Breast epithelium (tissue), 4 donors: ENCODE measurements at regions not wholly inside any gene's neighbourhood (a gene's known extent, or its start where the extent isn't known, plus 50 kb on each side); places are given as distances from the start of the nearest gene placed in this dataset.

Source experiments
- DNase-seq, 2 donors: peaks; one replicate each; pipeline ENCODE4 v3.0.0-alpha.2; 2019; ENCODE audit warnings: low spot score in 2 of 2
- H3K27ac ChIP-seq, 2 donors: fragments of 200-600 bp; sonication (generic) in 1 of 2; one replicate each; pipeline ENCODE4 v1.5.1; 2016 to 2019; ENCODE audit warnings: mild to moderate bottlenecking in 1 of 2
- H3K27me3 ChIP-seq, 2 donors: fragments of 200-600 bp; sonication (generic) in 1 of 2; one replicate each; pipeline versions ENCODE4 v1.5.1 to v1.6.0; 2017 to 2019; ENCODE audit warnings: control low read depth in 1 of 2, mild to moderate bottlenecking in 1 of 2
- H3K36me3 ChIP-seq: fragments of 200-600 bp; one replicate; pipeline ENCODE4 v1.5.1; 2019
- H3K4me1 ChIP-seq, 2 donors: fragments of 200-600 bp; sonication (generic); one replicate each; pipeline ENCODE4 v1.5.1; 2016 to 2019; ENCODE audit warnings: control low read depth in 1 of 2
- H3K4me3 ChIP-seq, 3 donors: fragments of 200-600 bp; sonication (generic); 1 replicate in 2 of 3; 2 replicates in 1 of 3; pipeline ENCODE4 v1.5.1; 2016 to 2019; ENCODE audit warnings: mild to moderate bottlenecking in 3 of 3, moderate library complexity in 2 of 3
- H3K9me3 ChIP-seq, 2 donors: fragments of 200-600 bp; sonication (generic) in 1 of 2; one replicate each; pipeline ENCODE4 v1.5.1; 2016 to 2019; ENCODE audit warnings: control low read depth in 1 of 2
- CTCF ChIP-seq, 3 donors: fragments of 450-650 bp; IDR thresholded peaks; one replicate each; pipeline ENCODE4 v1.5.1; 2016 to 2017; ENCODE audit warnings: antibody characterized with exemption in 3 of 3, mild to moderate bottlenecking in 3 of 3, moderate library complexity in 3 of 3
- POLR2A ChIP-seq: fragments of 450-650 bp; IDR thresholded peaks from one replicate; pipeline ENCODE4 v1.6.1; 2016; ENCODE audit warnings: antibody characterized with exemption, mild to moderate bottlenecking, moderate library complexity
- POLR2AphosphoS5 ChIP-seq, 3 donors: sonication (generic); formaldehyde crosslinking; IDR thresholded peaks; one replicate each; pipeline ENCODE4 v1.6.1; 2017; ENCODE audit warnings: antibody characterized with exemption in 3 of 3
- intact Hi-C: fragments of 100-400 bp; cut with DNase I; formaldehyde crosslinking; loops from one replicate; pipeline ENCODE4 v1.15.1; 2023; ENCODE audit warnings: low total_unique reads

GRCh38 chr13:83056269-83056668 is 826.0 kb downstream of the SLITRK1 start:
- Histone ChIP-seq H3K9me3 (no peaks in the 10 kb centered on the region), H3K4me1 (no peaks in the 10 kb centered on the region), H3K27me3 (no peaks in the 10 kb centered on the region), H3K4me3 (no peak overlapping the region), H3K36me3 (peaks cover 4% of the 10 kb centered on the region), H3K27ac (no peak overlapping the region)
- DNase-seq = no peak
- TF ChIP-seq POLR2A (no peak), POLR2AphosphoS5 (IDR thresholded peaks at IDR 0.05) (no peak), CTCF (IDR thresholded peaks at IDR 0.05) (no peak)
- intact Hi-C loops = no loop called here

- H3K36me3 ChIP-seq = no peaks in the 10 kb centered on the region
- intact Hi-C loops = no loop called here
- no peak overlapping the region for H3K4me3 ChIP-seq
- DNase-seq = no peak
- no peaks in the 10 kb centered on the region for H3K27me3 ChIP-seq
- H3K9me3 ChIP-seq = no peaks in the 10 kb centered on the region
- TF ChIP-seq POLR2AphosphoS5 (IDR thresholded peaks at IDR 0.05) = no peak
- TF ChIP-seq CTCF (IDR thresholded peaks at IDR 0.05) = no peak
- no peak for TF ChIP-seq POLR2A
- H3K27ac ChIP-seq = no peak overlapping the region
- no peaks in the 10 kb centered on the region for H3K4me1 ChIP-seq
Measured at GRCh38 chr13:83048419-83048818, 833.9 kb downstream of the SLITRK1 start.

- intact Hi-C loops = no loop called here
- Histone ChIP-seq H3K4me1 (no peaks in the 10 kb centered on the region), H3K36me3 (no peaks in the 10 kb centered on the region), H3K4me3 (no peak overlapping the region), H3K27me3 (no peaks in the 10 kb centered on the region), H3K9me3 (peaks cover 0 to 5% of the 10 kb centered on the region in 2 donors), H3K27ac (no peak overlapping the region)
- TF ChIP-seq POLR2AphosphoS5 (IDR thresholded peaks at IDR 0.05) (no peak), CTCF (IDR thresholded peaks at IDR 0.05) (no peak), POLR2A (no peak)
- no peak for DNase-seq
Measured at GRCh38 chr13:83024955-83025594, 857.2 kb downstream of the SLITRK1 start.

- Histone ChIP-seq H3K4me1 (no peaks in the 10 kb centered on the region), H3K4me3 (no peak overlapping the region), H3K9me3 (peaks cover 0 to 5% of the 10 kb centered on the region in 2 donors), H3K27ac (no peak overlapping the region), H3K36me3 (no peaks in the 10 kb centered on the region), H3K27me3 (no peaks in the 10 kb centered on the region)
- no peak for DNase-seq
- no peak for TF ChIP-seq POLR2AphosphoS5 (IDR thresholded peaks at IDR 0.05)
- intact Hi-C loops = no loop called here
Measured at GRCh38 chr13:83024232-83024631, 858.0 kb downstream of the SLITRK1 start.

GRCh38 chr13:83019986-83020385 is 862.3 kb downstream of the SLITRK1 start:
- Histone ChIP-seq H3K27me3 (no peaks in the 10 kb centered on the region), H3K4me1 (no peaks in the 10 kb centered on the region), H3K9me3 (no peaks in the 10 kb centered on the region), H3K27ac (no peak overlapping the region), H3K36me3 (no peaks in the 10 kb centered on the region), H3K4me3 (no peak overlapping the region)
- intact Hi-C loops = no loop called here
- DNase-seq = no peak
- TF ChIP-seq CTCF (IDR thresholded peaks at IDR 0.05) = no peak
- no peak for TF ChIP-seq POLR2AphosphoS5 (IDR thresholded peaks at IDR 0.05)
- TF ChIP-seq POLR2A = no peak

- Histone ChIP-seq H3K9me3 (no peaks in the 10 kb centered on the region), H3K27ac (no peak overlapping the region), H3K4me3 (no peak overlapping the region), H3K27me3 (no peaks in the 10 kb centered on the region), H3K36me3 (no peaks in the 10 kb centered on the region), H3K4me1 (no peaks in the 10 kb centered on the region)
- DNase-seq = no peak
- TF ChIP-seq POLR2A = no peak
- intact Hi-C loops = no loop called here
Measured at GRCh38 chr13:83009987-83010386, 872.3 kb downstream of the SLITRK1 start.
